ENCODE measurements at regions not wholly inside any gene's neighbourhood (a gene's known extent, or its start where the extent isn't known, plus 50 kb on each side); places are given as distances from the start of the nearest gene placed in this dataset.
"Not testable (repeated sequence)": the region's sequence is repeated elsewhere in the genome, so short reads cannot be mapped to it uniquely, and the experiment has no call there.

- no peak overlapping the region for H3K27ac Mint-ChIP-seq
- H3K9me3 Mint-ChIP-seq, result no peaks in the 10 kb centered on the region
- DNase-seq, result peak; percentile 72
- peaks cover 1% of the 10 kb centered on the region for H3K4me1 Mint-ChIP-seq
- no peak overlapping the region for H3K4me3 Mint-ChIP-seq
- H3K36me3 Mint-ChIP-seq, result no peaks in the 10 kb centered on the region
- CTCF ChIA-PET, result interaction anchor here (0.6 to 3.3 kb wide), 9 partner anchors 10 to 84 kb away, joined by 3 to 32 read pairs (median 5); no protein-coding TSS in a partner anchor
- H3K27me3 Mint-ChIP-seq, result peaks cover 31% of the 10 kb centered on the region
These were observed 448.5 kb downstream of the TMEM121 start for GRCh38 chr14:105974902-105975301.

- DNase-seq, result no peak
- CTCF ChIA-PET, result interaction anchor here (1.2 to 2.6 kb wide), 2 partner anchors 20 to 22 kb away, joined by 3 to 7 read pairs; no protein-coding TSS in a partner anchor
- peaks cover 24% of the 10 kb centered on the region for H3K27me3 Mint-ChIP-seq
These were observed 452.4 kb downstream of the TMEM121 start for GRCh38 chr14:105978618-105979295.

GRCh38 chr14:105979446-105979845, 453.1 kb downstream of the TMEM121 start:
- H3K36me3 Mint-ChIP-seq, result peaks cover 4% of the 10 kb centered on the region
- H3K4me1 Mint-ChIP-seq, result peaks cover 25% of the 10 kb centered on the region
- no peak overlapping the region for H3K27ac Mint-ChIP-seq
- DNase-seq, result no peak
- H3K27me3 Mint-ChIP-seq, result peaks cover 17% of the 10 kb centered on the region
- CTCF ChIA-PET, result interaction anchor here (0.7 to 2.6 kb wide), 2 partner anchors 20 to 22 kb away, joined by 3 to 7 read pairs; no protein-coding TSS in a partner anchor
- no peak overlapping the region for H3K4me3 Mint-ChIP-seq
- no peaks in the 10 kb centered on the region for H3K9me3 Mint-ChIP-seq

More at GRCh38 chr14:105978618-105979295, 452.4 kb downstream of the TMEM121 start:
- Mint-ChIP-seq H3K4me1 (peaks cover 25% of the 10 kb centered on the region), H3K27ac (peak overlapping the region; percentile 49), H3K9me3 (no peaks in the 10 kb centered on the region), H3K36me3 (peaks cover 4% of the 10 kb centered on the region), H3K4me3 (no peak overlapping the region)

DNA sequence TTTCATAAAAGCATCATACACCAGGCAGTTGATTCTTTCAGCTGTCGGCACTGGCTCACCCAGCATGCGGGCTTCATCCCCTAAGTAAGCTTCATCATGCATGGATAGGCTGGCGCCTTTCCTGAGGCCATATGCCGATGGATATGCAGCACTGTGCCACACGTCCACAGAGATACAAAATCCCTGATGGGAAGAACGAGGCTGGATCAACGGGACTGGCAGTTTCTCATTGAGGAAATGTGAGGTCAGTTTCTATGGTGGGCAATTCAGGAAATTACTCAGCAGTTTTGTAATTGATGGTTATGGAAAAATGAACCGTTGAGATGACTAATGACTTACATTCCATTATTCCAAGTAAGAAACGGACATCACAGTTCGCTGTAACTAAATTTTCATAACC, 453.8 kb downstream of the TMEM121 start:
- Mint-ChIP-seq H3K4me3 (no peak overlapping the region), H3K27ac (no peak overlapping the region), H3K9me3 (no peaks in the 10 kb centered on the region), H3K36me3 (peaks cover 4% of the 10 kb centered on the region), H3K27me3 (peaks cover 14% of the 10 kb centered on the region), H3K4me1 (peaks cover 31% of the 10 kb centered on the region)
- no peak for DNase-seq
- CTCF ChIA-PET, result interaction anchor here (0.7 to 2.6 kb wide), 2 partner anchors 19 to 21 kb away, joined by 3 to 7 read pairs; no protein-coding TSS in a partner anchor

GRCh38 chr14:105981517-105982302, 455.3 kb downstream of the TMEM121 start:
- DNase-seq, result peak; percentile 62
- Mint-ChIP-seq H3K4me1 (peaks cover 45% of the 10 kb centered on the region), H3K27ac (peak overlapping the region; percentile 68)
- H3K36me3 Mint-ChIP-seq, H3K9me3 Mint-ChIP-seq, H3K27me3 Mint-ChIP-seq, H3K4me3 Mint-ChIP-seq: not testable (repeated sequence)
- CTCF ChIA-PET, result interaction anchor here (0.9 to 1.5 kb wide), 2 partner anchors 17 to 20 kb away, joined by 4 to 11 read pairs; no protein-coding TSS in a partner anchor

DNA sequence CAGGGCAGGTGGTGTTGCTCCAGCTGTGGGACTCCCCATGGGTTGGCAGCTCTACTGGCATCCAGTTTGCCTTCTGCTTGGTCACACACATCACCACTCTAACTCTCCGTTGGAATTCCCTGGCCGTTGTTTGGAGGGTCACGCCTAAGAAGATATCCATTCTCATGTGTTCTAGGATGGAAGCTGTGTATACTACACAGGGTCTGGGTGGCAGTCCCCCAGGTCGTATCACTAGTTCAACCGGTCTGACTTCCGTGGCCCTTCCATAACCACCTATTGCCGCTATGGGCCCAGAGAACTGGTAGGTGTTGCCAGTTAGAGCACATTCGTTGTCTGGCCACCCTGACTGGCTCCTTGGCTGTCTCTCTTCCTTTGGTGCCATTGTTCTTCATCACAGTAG, 456.3 kb downstream of the TMEM121 start:
- CTCF ChIA-PET, result interaction anchor here (1.5 kb wide), 1 partner anchor 19 kb away, joined by 11 read pairs; no protein-coding TSS in a partner anchor
- no peak for DNase-seq
- H3K9me3 Mint-ChIP-seq, result no peaks in the 10 kb centered on the region
- peaks cover 7% of the 10 kb centered on the region for H3K27me3 Mint-ChIP-seq
- peaks cover 55% of the 10 kb centered on the region for H3K4me1 Mint-ChIP-seq
- H3K36me3 Mint-ChIP-seq, result peaks cover 4% of the 10 kb centered on the region
- peak overlapping the region; percentile 68 for H3K27ac Mint-ChIP-seq
- no peak overlapping the region for H3K4me3 Mint-ChIP-seq

- DNase-seq, result no peak
- H3K27ac Mint-ChIP-seq, result peak overlapping the region; percentile 92
- H3K4me3 Mint-ChIP-seq, result peak overlapping the region; percentile 2
- peaks cover 68% of the 10 kb centered on the region for H3K4me1 Mint-ChIP-seq
- CTCF ChIA-PET, result interaction anchor here (0.7 to 3.8 kb wide), 6 partner anchors 9 to 595 kb away, joined by 3 to 19 read pairs (median 5); no protein-coding TSS in a partner anchor
- no peaks in the 10 kb centered on the region for H3K36me3 Mint-ChIP-seq
- no peaks in the 10 kb centered on the region for H3K9me3 Mint-ChIP-seq
- H3K27me3 Mint-ChIP-seq, result peaks cover 3% of the 10 kb centered on the region
These were observed 460.5 kb downstream of the TMEM121 start for GRCh38 chr14:105986894-105987284.

GRCh38 chr14:105987563-105987962, 461.2 kb downstream of the TMEM121 start:
- no peaks in the 10 kb centered on the region for H3K36me3 Mint-ChIP-seq
- H3K4me3 Mint-ChIP-seq, result no peak overlapping the region
- DNase-seq, result no peak
- H3K27me3 Mint-ChIP-seq, result peaks cover 8% of the 10 kb centered on the region
- peak overlapping the region; percentile 92 for H3K27ac Mint-ChIP-seq
- no peaks in the 10 kb centered on the region for H3K9me3 Mint-ChIP-seq
- CTCF ChIA-PET, result interaction anchor here (0.9 to 3.8 kb wide), 5 partner anchors 9 to 14 kb away, joined by 3 to 19 read pairs (median 7); no protein-coding TSS in a partner anchor
- peaks cover 61% of the 10 kb centered on the region for H3K4me1 Mint-ChIP-seq

DNA sequence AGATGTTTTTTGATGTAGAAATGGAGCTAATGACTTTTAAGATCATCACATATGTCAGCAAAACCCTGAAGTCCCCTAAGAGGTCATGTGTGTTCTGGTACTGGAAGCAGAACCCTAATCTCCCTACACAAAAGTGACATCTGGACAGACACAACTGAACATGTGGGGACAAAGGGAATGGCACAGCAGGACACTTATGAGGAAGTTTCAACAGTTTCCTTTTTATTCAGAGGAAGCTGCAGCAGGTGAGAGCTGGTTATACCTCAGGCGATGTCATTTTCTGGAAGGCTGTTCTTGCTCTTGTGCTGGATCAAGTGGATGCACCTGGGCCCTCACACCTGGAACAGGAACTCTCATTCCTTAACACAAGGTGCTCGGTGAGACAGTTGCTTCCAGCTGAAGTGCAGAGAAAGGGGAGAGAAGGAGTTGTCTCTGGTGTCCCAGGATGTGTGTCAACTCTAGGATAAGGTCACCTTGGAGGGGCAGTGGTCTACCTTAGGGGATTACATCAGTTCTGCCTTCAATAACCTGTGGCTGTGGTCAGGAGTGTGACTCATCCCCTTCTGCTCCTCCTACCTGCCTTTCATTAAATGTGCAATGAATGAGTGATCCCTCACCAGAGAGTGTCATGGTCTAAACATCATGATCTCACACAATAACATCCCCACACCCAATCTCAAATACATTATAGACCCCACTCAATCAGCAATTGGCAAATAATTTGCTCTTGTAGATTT, 463.4 kb downstream of the TMEM121 start:
- no peak overlapping the region for H3K4me3 Mint-ChIP-seq
- H3K9me3 Mint-ChIP-seq, result no peaks in the 10 kb centered on the region
- CTCF ChIA-PET, result interaction anchor here (1.9 to 2.2 kb wide), 2 partner anchors 13 to 15 kb away, joined by 5 to 12 read pairs; no protein-coding TSS in a partner anchor
- H3K27ac Mint-ChIP-seq, result no peak overlapping the region
- peaks cover 65% of the 10 kb centered on the region for H3K4me1 Mint-ChIP-seq
- peaks cover 8% of the 10 kb centered on the region for H3K27me3 Mint-ChIP-seq
- peak; percentile 46 for DNase-seq
- no peaks in the 10 kb centered on the region for H3K36me3 Mint-ChIP-seq

DNA sequence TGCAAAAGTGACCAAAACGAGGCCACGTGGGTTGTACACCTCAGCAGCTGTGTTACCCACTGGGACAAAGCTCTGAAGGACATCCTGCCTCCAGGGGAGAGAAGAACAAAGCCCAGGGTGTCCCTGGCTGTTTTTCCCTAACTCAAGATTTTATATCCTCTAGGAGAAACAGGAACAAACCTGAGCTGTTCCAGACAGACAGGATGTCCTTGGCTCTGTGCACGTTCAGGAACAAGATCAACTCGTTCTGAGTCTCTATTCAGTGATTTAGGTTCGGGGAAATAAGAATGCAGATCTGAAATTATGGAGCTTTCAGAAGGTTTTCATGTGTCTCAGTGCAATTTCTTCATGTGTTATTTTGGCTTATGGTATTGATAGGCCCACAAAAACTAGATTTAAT, 465.3 kb downstream of the TMEM121 start:
- peaks cover 57% of the 10 kb centered on the region for H3K4me1 Mint-ChIP-seq
- not testable (repeated sequence) for H3K36me3 Mint-ChIP-seq, DNase-seq, H3K27ac Mint-ChIP-seq, H3K27me3 Mint-ChIP-seq, H3K9me3 Mint-ChIP-seq, H3K4me3 Mint-ChIP-seq
- CTCF ChIA-PET, result interaction anchor here (2.1 kb wide), 1 partner anchor 9 kb away, joined by 8 read pairs; no protein-coding TSS in a partner anchor

- peaks cover 8% of the 10 kb centered on the region for H3K27me3 Mint-ChIP-seq
- H3K9me3 Mint-ChIP-seq, result no peaks in the 10 kb centered on the region
- H3K4me1 Mint-ChIP-seq, result peaks cover 45% of the 10 kb centered on the region
- CTCF ChIA-PET, result interaction anchor here (0.7 kb wide), 1 partner anchor 424 kb away, joined by 3 read pairs; no protein-coding TSS in a partner anchor
- no peak overlapping the region for H3K4me3 Mint-ChIP-seq
- H3K36me3 Mint-ChIP-seq, result peaks cover 2% of the 10 kb centered on the region
- H3K27ac Mint-ChIP-seq, result no peak overlapping the region
- no peak for DNase-seq
These were observed 467.4 kb downstream of the TMEM121 start for GRCh38 chr14:105993814-105994213.

GRCh38 chr14:105995011-105995710, 468.8 kb downstream of the TMEM121 start:
- H3K36me3 Mint-ChIP-seq, H3K27ac Mint-ChIP-seq, CTCF ChIA-PET, H3K4me3 Mint-ChIP-seq, H3K27me3 Mint-ChIP-seq, DNase-seq, H3K9me3 Mint-ChIP-seq: not testable (repeated sequence)
- H3K4me1 Mint-ChIP-seq, result peaks cover 45% of the 10 kb centered on the region

GRCh38 chr14:105998597-105998996, 472.2 kb downstream of the TMEM121 start:
- H3K9me3 Mint-ChIP-seq, H3K36me3 Mint-ChIP-seq, DNase-seq, H3K27me3 Mint-ChIP-seq: not testable (repeated sequence)
- Mint-ChIP-seq H3K4me1 (peaks cover 55% of the 10 kb centered on the region), H3K27ac (peak overlapping the region; percentile 83), H3K4me3 (peak overlapping the region; percentile 4)
- CTCF ChIA-PET, result interaction anchor here (0.6 to 0.7 kb wide), 5 partner anchors 12 to 35 kb away, joined by 3 to 7 read pairs (median 3); no protein-coding TSS in a partner anchor
